OCI-LY7 (cell line): ENCODE measurements at regions not wholly inside any gene's neighbourhood (a gene's known extent, or its start where the extent isn't known, plus 50 kb on each side); places are given as distances from the start of the nearest gene placed in this dataset.

ENCODE experiments used
- CTCF ChIP-seq: fragments of 200-600 bp; sonication (generic); conservative IDR thresholded peaks from 2 replicates; pipeline ENCODE4 v1.5.1; 2014; ENCODE audit warnings: mild to moderate bottlenecking, antibody characterized with exemption, low read length, moderate library complexity, mixed read lengths
- EZH2phosphoT487 ChIP-seq: fragments of 200-600 bp; sonication (generic); IDR thresholded peaks from 2 replicates; pipeline ENCODE4 v1.6.1; 2018; ENCODE audit warnings: low read depth, borderline replicate concordance, mild to moderate bottlenecking, mixed run types, antibody characterized with exemption, low read length, moderate library complexity, mixed read lengths

GRCh38 chr3:130266817-130267216 lies 78.7 kb upstream of the COL6A5 start:
- no peak for TF ChIP-seq CTCF
- no peak for TF ChIP-seq EZH2phosphoT487
